HG03558 (cell line): ENCODE measurements at regions not wholly inside any gene's neighbourhood (a gene's known extent, or its start where the extent isn't known, plus 50 kb on each side); places are given as distances from the start of the nearest gene placed in this dataset.

Experiments
- ATAC-seq: cut with Tn5 transposase; IDR thresholded peaks from one replicate; pipeline ENCODE4 v1.9.1; 2021; ENCODE audit warnings: moderate number of reproducible peaks; ENCODE audit not compliant: unreplicated experiment; ENCODE audit errors: extremely low read depth

GRCh38 chr6:11333132-11333849 is 100.8 kb upstream of the NEDD9 start:
- ATAC-seq = no peak

- no peak for ATAC-seq
Observed at GRCh38 chr6:11332463-11332862, 100.0 kb upstream of the NEDD9 start.

GRCh38 chr6:11331111-11331510 is 98.6 kb upstream of the NEDD9 start:
- no peak for ATAC-seq

- ATAC-seq = no peak
Observed at GRCh38 chr6:11330413-11330760, 97.9 kb upstream of the NEDD9 start.

GRCh38 chr6:11329726-11330412 is 97.4 kb upstream of the NEDD9 start:
- ATAC-seq = no peak

- ATAC-seq = no peak
Observed at GRCh38 chr6:11328613-11329247, 96.3 kb upstream of the NEDD9 start.

- ATAC-seq = no peak
Observed at GRCh38 chr6:11327961-11328360, 95.5 kb upstream of the NEDD9 start.

GRCh38 chr6:11326116-11326515 is 93.6 kb upstream of the NEDD9 start:
- no peak for ATAC-seq

- ATAC-seq = no peak
Observed at GRCh38 chr6:11324453-11325015, 92.1 kb upstream of the NEDD9 start.

- ATAC-seq = peak; percentile 39
Observed at GRCh38 chr6:11323666-11324452, 91.4 kb upstream of the NEDD9 start.

- no peak for ATAC-seq
Observed at GRCh38 chr6:11322252-11322885, 89.9 kb upstream of the NEDD9 start.

- no peak for ATAC-seq
Observed at GRCh38 chr6:11320914-11321597, 88.6 kb upstream of the NEDD9 start.

GRCh38 chr6:11318835-11319813 is 86.7 kb upstream of the NEDD9 start:
- no peak for ATAC-seq

- ATAC-seq = peak; percentile 47
Observed at GRCh38 chr6:11317885-11318771, 85.7 kb upstream of the NEDD9 start.

GRCh38 chr6:11315743-11316437 is 83.4 kb upstream of the NEDD9 start:
- no peak for ATAC-seq

GRCh38 chr6:11313207-11313606 is 80.7 kb upstream of the NEDD9 start:
- ATAC-seq = no peak

- no peak for ATAC-seq
Observed at GRCh38 chr6:11311970-11312369, 79.5 kb upstream of the NEDD9 start.
